ENCODE measurements at regions not wholly inside any gene's neighbourhood (a gene's known extent, or its start where the extent isn't known, plus 50 kb on each side); places are given as distances from the start of the nearest gene placed in this dataset.

DNA sequence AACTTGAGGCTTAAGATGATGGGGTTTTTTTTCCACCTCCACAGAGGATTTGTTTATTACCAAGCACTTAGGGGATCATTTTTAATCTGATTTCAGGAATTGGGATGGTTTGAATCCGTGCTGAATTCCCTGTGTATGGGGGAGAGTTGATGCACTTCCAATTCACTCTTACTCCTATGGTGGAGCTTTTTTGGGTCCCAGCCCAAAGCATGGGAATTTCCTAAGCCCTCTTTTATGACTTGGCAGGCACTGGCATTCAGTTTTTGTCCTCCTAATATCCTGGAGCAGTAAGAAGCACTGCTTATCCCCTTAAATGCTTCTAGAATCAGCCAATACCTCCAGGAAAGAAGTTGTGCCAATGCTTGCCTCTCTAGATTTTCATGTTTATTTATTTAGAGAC lies 78.7 kb downstream of the HYCC1 start:
- no peak for DNase-seq (ENCODE audit: low spot score)

DNA sequence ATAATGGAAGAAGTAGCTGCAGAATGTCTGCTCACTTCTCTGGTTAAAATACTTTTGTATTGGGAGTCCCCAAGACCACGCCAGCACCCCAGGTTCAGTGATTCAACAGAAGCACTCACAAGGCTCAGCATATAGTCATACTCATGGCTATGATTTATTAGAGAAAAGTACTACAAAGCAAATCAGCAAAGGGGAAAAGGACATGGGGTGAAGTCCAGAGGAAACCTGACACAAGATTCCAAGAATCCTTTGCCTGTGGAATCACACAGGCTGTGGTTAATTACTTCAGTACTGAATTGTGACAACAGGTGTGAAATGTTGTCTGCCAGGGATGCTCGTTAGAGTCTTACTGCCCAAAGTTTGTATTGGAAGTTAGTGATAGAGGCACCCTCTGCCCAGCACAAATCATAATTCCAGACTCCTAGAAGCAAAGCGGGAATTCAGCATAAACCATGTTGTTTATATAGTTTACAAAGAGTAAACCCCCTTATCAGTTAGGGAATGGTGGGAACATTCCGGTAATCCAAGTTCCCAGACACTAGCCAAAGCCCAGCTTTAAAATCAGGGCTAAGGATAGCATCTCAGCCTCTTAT lies 79.4 kb downstream of the HYCC1 start:
- DNase-seq (ENCODE audit: low spot score): no peak
- TF ChIP-seq, protein P1, sequence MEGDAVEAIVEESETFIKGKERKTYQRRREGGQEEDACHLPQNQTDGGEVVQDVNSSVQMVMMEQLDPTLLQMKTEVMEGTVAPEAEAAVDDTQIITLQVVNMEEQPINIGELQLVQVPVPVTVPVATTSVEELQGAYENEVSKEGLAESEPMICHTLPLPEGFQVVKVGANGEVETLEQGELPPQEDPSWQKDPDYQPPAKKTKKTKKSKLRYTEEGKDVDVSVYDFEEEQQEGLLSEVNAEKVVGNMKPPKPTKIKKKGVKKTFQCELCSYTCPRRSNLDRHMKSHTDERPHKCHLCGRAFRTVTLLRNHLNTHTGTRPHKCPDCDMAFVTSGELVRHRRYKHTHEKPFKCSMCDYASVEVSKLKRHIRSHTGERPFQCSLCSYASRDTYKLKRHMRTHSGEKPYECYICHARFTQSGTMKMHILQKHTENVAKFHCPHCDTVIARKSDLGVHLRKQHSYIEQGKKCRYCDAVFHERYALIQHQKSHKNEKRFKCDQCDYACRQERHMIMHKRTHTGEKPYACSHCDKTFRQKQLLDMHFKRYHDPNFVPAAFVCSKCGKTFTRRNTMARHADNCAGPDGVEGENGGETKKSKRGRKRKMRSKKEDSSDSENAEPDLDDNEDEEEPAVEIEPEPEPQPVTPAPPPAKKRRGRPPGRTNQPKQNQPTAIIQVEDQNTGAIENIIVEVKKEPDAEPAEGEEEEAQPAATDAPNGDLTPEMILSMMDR (IDR thresholded peaks at IDR 0.05; ENCODE audit: extremely low read depth, missing control alignments): no peak

More for the DNA sequence above, 78.7 kb downstream of the HYCC1 start:
- TF ChIP-seq, protein P1 (IDR thresholded peaks at IDR 0.05; ENCODE audit: extremely low read depth, missing control alignments): no peak

DNA sequence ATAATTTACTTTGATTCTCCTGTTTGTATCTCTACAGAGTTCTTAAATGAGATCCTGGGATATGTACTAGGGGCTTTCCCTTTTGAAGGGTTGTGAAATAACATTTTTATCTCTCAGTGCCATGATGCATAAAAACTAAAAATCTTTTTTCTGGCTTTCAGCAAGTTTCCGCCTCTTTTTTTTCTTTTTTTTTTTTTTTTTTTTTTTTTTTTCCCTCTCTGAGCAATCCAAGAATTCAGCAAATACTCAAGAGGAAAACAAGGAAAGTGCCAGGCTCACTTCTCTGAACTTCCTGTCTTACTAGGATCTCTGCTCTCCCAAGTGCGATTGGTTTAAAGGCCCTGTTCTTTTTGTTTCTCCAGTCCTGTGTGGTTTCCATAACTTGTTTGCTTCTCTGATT lies 79.9 kb downstream of the HYCC1 start:
- DNase-seq (ENCODE audit: low spot score): no peak
- TF ChIP-seq, protein P1 (IDR thresholded peaks at IDR 0.05; ENCODE audit: extremely low read depth, missing control alignments): no peak

DNA sequence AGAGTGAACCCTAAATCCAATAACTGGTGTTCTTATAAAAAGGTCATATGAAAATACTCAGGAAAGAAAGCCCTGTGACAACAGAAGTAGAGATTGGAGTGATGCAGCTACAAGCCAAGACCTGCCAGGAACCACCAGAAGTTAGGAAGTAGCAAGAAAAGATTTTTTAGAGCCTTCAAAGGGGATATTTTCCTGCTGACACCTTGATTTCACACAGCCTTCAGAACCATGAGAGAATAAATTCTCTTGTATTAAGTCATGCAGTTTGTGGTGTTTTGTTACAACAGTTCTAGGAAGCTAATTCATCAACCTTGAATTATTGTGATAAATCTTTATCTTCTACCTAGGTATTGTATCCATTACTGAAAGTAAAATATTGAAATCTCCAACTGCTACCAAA lies 81.0 kb downstream of the HYCC1 start:
- TF ChIP-seq, protein P1 (IDR thresholded peaks at IDR 0.05; ENCODE audit: extremely low read depth, missing control alignments): no peak
- DNase-seq (ENCODE audit: low spot score): no peak

DNA sequence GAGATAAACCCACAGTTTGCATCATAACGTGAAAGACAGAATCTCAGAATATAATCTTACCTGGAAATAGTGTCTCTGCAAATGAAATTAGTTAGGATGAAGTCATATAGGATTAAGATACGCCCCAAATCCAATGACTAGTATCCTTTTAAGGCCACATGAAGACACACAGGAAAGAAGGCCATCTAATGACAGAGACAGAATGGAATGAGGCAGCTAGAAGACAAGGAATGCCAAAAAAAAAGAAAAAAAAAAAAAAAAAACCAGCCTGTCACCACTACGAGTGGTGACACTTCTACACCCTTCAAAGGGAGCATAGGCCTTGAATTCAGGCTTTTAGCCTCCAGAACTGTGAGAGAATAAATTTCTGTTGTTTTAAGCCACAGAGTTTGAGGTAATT lies 82.9 kb downstream of the HYCC1 start:
- DNase-seq (ENCODE audit: low spot score): no peak
- TF ChIP-seq, protein P1 (IDR thresholded peaks at IDR 0.05; ENCODE audit: extremely low read depth, missing control alignments): no peak

DNA sequence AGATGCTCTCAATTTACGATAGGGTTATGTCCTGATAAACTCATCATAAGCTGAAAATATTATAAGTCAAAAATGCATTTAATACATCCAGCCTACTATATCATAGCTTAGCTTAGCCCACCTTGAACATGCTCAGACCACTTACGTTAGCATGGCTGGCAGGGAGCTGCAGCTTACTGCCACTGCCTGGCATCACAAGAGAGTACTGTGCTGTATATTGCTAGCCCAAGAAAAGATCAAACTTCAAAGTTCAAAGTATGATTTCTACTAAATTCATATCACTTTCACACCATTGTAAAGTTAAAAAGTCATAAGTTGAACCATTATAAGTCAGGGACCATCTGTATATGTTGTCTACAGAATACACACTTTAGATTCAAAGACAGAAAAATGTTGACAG lies 91.6 kb downstream of the HYCC1 start:
- TF ChIP-seq, protein P1 (IDR thresholded peaks at IDR 0.05; ENCODE audit: extremely low read depth, missing control alignments): no peak
- no peak for DNase-seq (ENCODE audit: low spot score)

DNA sequence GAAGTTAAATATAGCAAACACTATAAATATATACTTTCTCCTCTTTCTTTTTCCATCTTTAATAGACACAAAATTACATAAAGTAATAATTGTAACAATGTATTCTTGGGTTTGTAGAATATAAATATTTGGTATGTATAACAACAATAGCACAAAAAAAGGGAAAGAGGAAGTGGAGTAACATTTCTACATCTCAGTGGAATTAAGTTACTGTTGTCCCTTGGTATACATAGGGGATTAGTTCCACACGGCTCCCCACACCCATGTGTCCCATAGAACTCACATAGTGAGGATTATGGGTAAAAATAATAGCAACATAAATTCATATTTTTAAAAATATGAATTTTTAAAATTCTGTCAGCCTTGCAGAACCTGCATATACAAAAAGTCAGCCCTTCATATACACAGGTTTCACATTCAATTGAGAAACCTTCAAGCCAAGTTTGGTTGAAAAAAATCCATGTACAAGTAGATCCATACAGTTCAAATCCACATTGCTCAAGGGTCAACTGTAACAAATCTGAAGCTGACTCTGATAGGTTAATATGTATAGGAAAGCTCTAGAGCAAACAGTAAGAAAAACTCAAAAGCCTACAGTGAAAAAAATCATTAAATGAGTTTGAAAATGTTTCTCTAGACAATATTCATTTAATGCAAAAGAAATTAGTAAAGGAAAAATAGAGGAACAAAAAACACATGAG lies 92.4 kb downstream of the HYCC1 start:
- DNase-seq (ENCODE audit: low spot score): no peak
- TF ChIP-seq, protein P1 (IDR thresholded peaks at IDR 0.05; ENCODE audit: extremely low read depth, missing control alignments): no peak

All from GM20000 (cell line).